SK-N-MC (cell line): ENCODE measurements at regions not wholly inside any gene's neighbourhood (a gene's known extent, or its start where the extent isn't known, plus 50 kb on each side); places are given as distances from the start of the nearest gene placed in this dataset.

Experiments
- DNase-seq: peaks from one replicate; pipeline ENCODE4 v3.0.0-alpha.2; 2011; ENCODE audit warnings: low read depth, low spot score
- H3K27ac ChIP-seq: fragments of 200-600 bp; sonication (generic); 2 replicates; pipeline ENCODE4 v1.5.1; 2016; ENCODE audit warnings: mixed run types
- H3K36me3 ChIP-seq: fragments of 200-600 bp; sonication (generic); 2 replicates; pipeline ENCODE4 v1.6.1; 2017; ENCODE audit warnings: antibody characterized with exemption, low read length, mixed read lengths; ENCODE audit not compliant: insufficient read depth
- H3K4me3 ChIP-seq: fragments of 200-600 bp; sonication (generic); 2 replicates; pipeline ENCODE4 v1.5.1; 2016
- H3K9ac ChIP-seq: fragments of 200-600 bp; sonication (generic); 2 replicates; pipeline ENCODE4 v1.8.0; 2017; ENCODE audit warnings: mixed run types, mixed read lengths; ENCODE audit not compliant: insufficient read length
- H3K9me3 ChIP-seq: fragments of 200-600 bp; sonication (generic); 2 replicates; pipeline ENCODE4 v1.6.1; 2017; ENCODE audit warnings: low read depth, mild to moderate bottlenecking, antibody characterized with exemption, low read length, moderate library complexity, mixed read lengths
- EZH2 ChIP-seq: fragments of 200-600 bp; sonication (generic); IDR thresholded peaks from one replicate; pipeline ENCODE4 v1.6.1; 2017; ENCODE audit warnings: antibody characterized with exemption
- FOXP2 ChIP-seq: optimal IDR thresholded peaks from 2 replicates; pipeline ENCODE3; 2011; ENCODE audit warnings: mild to moderate bottlenecking, moderate library complexity; ENCODE audit not compliant: insufficient read depth; ENCODE audit errors: extremely low read length, control extremely low read depth
- POLR2AphosphoS5 ChIP-seq: IDR thresholded peaks from 2 replicates; pipeline ENCODE4 v1.6.1; 2012; ENCODE audit warnings: mild to moderate bottlenecking, low read depth, low read length, borderline replicate concordance

DNA sequence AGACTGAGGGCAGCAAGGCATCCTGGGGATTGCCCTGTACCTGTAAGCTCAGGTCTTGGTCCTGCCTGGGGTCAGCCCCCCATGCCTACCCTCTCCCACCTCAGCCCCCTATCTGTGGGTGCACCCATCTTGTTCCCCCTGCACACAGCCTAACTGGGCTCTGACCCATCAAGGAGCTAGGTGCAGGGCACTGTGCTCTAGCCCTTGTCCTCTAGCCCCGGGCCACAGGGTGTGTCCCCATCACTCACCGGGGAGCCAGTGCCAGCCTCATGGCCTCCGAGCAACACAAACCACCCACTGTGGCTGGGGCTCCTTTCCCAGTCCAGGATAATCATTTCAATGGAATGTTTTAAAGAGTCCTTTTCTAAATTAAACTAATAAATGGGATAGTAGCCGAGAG, 293.9 kb upstream of the PLET1 start:
- TF ChIP-seq EZH2 = no peak
- no peak for TF ChIP-seq POLR2AphosphoS5
- TF ChIP-seq FOXP2 = no peak
- no peak for DNase-seq
- no peak overlapping the region for H3K27ac ChIP-seq
- H3K9ac ChIP-seq = no peak overlapping the region
- H3K36me3 ChIP-seq = no peaks in the 10 kb centered on the region
- no peak overlapping the region for H3K4me3 ChIP-seq
- H3K9me3 ChIP-seq = no peaks in the 10 kb centered on the region

DNA sequence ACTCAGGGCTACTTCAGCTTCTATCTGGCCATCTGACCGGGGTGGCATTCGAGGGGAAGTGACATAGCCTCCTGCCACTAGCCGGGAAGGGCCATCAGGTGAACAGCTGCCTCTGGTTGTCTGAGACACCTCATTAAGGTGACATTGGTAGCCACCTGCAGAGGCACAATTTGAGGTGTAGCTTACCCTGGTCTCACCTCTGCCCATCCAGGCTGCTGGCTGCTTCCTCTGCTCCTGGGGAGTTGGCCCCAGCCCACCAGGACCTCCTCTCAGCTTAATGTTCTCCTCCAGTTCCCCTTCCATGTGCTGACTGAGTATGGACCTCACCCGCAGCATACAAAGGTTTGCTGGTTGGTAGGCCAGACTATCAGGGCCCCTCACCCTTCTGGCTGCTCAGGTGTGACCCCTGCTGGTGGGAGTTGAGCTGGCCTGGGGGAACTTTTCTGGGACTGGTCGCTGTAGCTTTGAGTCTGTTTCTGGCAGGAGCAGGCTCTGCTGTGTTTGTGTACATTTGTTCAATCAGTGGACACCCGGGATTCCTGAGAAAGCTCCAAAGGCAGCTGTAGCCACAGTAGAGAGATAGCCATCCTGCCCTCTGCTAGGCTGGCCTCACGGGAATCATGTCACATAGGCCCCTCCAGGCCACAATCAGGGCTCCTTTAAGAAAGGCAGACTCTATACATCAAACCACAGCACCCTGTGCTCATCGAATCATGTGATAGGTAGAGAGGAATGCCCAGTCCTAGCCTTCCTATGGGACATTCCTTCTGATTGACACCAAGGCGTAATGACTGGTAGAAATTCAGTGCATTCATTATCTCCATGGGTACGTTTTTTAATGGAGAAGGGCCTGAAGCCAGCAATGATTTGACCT, 295.1 kb upstream of the PLET1 start:
- Histone ChIP-seq H3K9me3 (no peaks in the 10 kb centered on the region), H3K36me3 (no peaks in the 10 kb centered on the region), H3K27ac (no peak overlapping the region), H3K9ac (no peak overlapping the region), H3K4me3 (no peak overlapping the region)
- TF ChIP-seq FOXP2 (no peak), POLR2AphosphoS5 (no peak), EZH2 (no peak)
- DNase-seq = no peak

DNA sequence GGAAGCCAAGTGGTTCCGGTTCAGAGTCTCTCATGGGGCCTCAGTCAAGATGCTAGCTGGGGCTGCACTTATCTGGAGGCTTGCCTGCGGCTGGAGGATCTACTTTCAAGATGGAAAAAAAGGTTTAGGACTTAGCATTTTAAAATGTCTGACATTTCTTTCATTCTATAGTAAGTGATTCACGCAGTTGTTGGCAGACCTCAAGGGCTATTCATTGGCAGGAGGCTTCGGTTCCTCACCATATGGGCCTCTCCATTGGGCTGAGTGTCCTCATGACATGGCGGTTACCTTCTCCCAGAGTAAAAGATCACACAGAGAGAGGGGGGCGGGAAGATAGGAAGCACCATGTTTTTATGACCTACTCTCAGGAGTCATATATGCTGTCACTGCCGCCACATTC, 298.0 kb upstream of the PLET1 start:
- Histone ChIP-seq H3K36me3 (no peaks in the 10 kb centered on the region), H3K27ac (no peak overlapping the region), H3K9ac (no peak overlapping the region), H3K4me3 (no peak overlapping the region), H3K9me3 (no peaks in the 10 kb centered on the region)
- DNase-seq = no peak
- TF ChIP-seq POLR2AphosphoS5 (no peak), FOXP2 (no peak), EZH2 (no peak)

DNA sequence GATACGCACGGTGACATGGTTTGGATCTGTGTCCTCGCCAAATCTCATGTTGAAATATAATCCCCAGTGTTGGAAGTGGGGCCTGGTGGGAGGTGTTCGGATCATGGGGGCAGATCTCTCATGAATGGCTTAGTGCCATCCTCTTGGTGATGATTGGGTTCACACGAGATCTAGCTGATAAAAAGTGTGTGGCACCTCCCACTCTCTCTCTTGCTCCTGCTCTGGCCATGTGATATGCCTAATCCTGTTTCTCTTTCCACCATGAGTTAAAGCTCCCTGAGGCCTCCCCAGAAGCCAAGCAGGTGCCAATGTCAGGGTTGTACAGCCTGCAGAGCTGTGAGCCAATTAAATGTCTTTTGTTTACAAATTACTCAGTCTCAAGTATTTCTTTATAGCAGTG, 303.1 kb upstream of the PLET1 start:
- Histone ChIP-seq H3K36me3 (no peaks in the 10 kb centered on the region), H3K4me3 (no peak overlapping the region), H3K27ac (no peak overlapping the region), H3K9me3 (no peaks in the 10 kb centered on the region), H3K9ac (no peak overlapping the region)
- DNase-seq = no peak
- TF ChIP-seq EZH2 (no peak), POLR2AphosphoS5 (no peak), FOXP2 (no peak)

DNA sequence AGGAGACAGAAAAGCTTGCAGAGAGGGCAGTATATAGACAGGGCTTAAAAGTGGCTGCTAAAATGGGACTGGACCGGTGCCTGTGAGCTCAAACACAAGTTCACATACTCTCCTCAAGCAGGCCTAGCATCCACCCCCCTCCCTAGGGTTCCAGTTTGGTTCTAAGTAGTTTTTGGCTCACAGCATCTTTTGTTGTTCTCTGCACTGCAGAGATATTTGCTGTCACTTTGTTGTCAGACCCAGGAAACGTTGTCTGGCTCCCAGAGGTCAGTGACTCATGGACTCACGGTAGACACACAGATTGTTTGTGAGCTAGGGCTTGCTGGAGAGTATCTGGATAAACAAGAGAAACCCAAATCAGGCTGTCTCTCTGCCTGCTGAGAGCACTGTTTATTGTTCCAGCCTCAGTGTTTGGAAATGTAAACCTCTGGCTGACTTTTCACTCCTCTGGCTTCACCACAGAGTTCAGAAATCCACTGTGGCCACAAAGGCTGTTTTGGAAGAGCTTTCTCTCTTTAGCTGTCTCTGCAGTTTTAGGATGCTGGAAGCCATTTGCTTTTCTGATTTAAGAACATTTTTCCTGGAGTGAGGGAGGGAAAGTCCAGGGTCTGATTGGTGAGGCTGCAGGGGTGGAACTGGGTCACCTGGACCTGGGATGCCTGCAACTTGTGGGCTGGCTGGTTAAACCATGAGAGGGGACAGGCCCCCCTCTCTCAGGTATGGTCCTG, 303.7 kb upstream of the PLET1 start:
- DNase-seq = no peak
- no peak overlapping the region for H3K9ac ChIP-seq
- no peak overlapping the region for H3K27ac ChIP-seq

DNA sequence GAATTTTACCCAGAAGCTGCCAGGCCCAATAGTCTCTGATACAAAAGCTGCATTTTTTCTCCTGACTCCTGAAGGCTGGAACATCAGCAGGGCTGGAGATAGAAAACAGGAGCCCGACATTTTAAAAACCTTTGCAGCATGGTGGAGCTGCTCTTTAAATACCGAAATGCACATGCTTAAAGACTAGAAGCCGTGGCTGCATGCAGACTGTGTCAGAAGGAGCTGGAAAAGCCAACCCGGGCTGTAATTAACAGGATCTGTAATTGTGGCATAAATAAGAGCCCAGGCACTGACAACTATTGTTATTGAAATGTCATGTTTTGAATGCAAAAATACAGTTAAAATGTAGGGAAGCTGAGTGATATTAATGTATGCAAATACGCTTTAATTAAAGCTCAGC, 304.9 kb upstream of the PLET1 start:
- TF ChIP-seq EZH2 (no peak), FOXP2 (no peak), POLR2AphosphoS5 (no peak)
- Histone ChIP-seq H3K9ac (no peak overlapping the region), H3K27ac (no peak overlapping the region)

More for the DNA sequence above, 303.7 kb upstream of the PLET1 start:
- TF ChIP-seq EZH2 = no peak
- TF ChIP-seq POLR2AphosphoS5 = no peak
- no peak for TF ChIP-seq FOXP2
- Histone ChIP-seq H3K4me3 (no peak overlapping the region), H3K36me3 (no peaks in the 10 kb centered on the region), H3K9me3 (no peaks in the 10 kb centered on the region)

DNA sequence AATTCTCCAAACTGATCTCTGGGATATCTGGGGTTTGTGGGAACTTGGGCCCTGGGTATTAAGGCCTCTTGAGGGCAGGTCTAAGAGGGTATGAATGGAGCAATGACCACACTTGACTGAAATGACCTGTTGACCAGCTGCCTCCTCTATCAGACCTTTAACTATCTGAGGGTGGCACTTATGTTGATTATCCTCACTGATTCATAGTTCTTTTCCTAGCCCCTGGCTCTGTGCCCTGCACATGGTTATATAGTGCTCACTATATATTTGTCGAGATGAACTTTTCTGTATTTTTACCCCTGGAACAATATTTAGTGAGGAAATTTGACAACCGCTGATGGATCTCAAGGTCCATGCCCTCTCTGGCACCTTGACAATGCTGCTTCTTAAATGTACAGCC, 305.5 kb upstream of the PLET1 start:
- no peak for DNase-seq
- H3K36me3 ChIP-seq = no peaks in the 10 kb centered on the region
- H3K9me3 ChIP-seq = no peaks in the 10 kb centered on the region
- no peak overlapping the region for H3K9ac ChIP-seq
- no peak overlapping the region for H3K27ac ChIP-seq
- no peak overlapping the region for H3K4me3 ChIP-seq
- TF ChIP-seq EZH2 = no peak

More for the DNA sequence above, 304.9 kb upstream of the PLET1 start:
- no peak overlapping the region for H3K4me3 ChIP-seq
- H3K36me3 ChIP-seq = no peaks in the 10 kb centered on the region
- no peaks in the 10 kb centered on the region for H3K9me3 ChIP-seq
- DNase-seq = no peak

DNA sequence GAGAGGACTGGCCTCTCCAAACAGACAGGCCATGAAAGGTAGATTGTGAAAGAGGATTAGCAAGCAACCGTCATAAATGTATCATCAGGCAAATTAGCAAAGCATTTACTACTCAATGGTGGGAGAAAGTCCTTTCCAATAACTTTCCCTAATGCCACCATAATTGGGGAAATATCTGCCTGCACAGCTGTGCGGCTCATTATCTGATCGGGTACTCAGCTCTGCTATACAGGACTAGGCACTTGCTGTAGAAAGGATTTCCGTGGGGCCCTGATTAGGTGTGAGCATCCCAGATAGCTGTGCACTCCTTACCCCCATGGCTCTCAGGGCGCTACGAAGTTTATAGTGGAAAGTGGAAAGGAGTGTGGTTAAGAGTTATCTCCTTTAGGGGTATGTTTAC, 309.7 kb upstream of the PLET1 start:
- TF ChIP-seq POLR2AphosphoS5 (no peak), EZH2 (no peak)
- Histone ChIP-seq H3K9ac (no peak overlapping the region), H3K27ac (no peak overlapping the region), H3K36me3 (no peaks in the 10 kb centered on the region), H3K9me3 (no peaks in the 10 kb centered on the region), H3K4me3 (no peak overlapping the region)
- DNase-seq = no peak

DNA sequence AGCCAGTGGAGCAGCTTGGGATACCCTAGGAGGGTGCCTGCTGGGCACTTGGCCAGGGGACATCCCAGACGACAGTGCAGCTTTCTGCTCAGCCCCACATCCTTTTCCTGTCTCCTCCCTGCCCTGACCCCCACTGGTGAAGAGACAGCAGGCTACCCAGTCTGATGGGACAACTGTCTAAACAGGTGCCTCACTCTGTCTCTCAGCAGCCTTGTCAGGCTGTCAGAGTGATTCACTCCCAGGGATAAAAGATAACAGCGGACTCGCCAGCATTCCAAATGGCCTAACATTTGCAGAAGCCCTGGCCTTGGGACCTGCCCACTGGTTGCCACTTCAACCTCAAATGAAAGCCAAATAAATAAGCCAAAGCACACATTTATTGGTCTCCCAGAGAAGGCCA, 318.6 kb upstream of the PLET1 start:
- H3K4me3 ChIP-seq = no peak overlapping the region
- no peaks in the 10 kb centered on the region for H3K36me3 ChIP-seq
- H3K9ac ChIP-seq = no peak overlapping the region
- no peak overlapping the region for H3K27ac ChIP-seq
- TF ChIP-seq FOXP2 (no peak), POLR2AphosphoS5 (no peak), EZH2 (no peak)
- no peak for DNase-seq
- H3K9me3 ChIP-seq = no peaks in the 10 kb centered on the region
